Stimulated activated CD8-positive, alpha-beta memory T cell treated with anti-CD3 and anti-CD28 coated beads, Interleukin-7, amount 100 ng/mL, for 48 hours (primary cell): ENCODE measurements at regions not wholly inside any gene's neighbourhood (a gene's known extent, or its start where the extent isn't known, plus 50 kb on each side); places are given as distances from the start of the nearest gene placed in this dataset.

Source experiments
- DNase-seq, 2 donors: peaks; one replicate each; pipeline ENCODE4 v3.0.0-alpha.2; 2020; ENCODE audit warnings: low read depth in 1 of 2; ENCODE audit errors: extremely low read depth in 1 of 2

DNA sequence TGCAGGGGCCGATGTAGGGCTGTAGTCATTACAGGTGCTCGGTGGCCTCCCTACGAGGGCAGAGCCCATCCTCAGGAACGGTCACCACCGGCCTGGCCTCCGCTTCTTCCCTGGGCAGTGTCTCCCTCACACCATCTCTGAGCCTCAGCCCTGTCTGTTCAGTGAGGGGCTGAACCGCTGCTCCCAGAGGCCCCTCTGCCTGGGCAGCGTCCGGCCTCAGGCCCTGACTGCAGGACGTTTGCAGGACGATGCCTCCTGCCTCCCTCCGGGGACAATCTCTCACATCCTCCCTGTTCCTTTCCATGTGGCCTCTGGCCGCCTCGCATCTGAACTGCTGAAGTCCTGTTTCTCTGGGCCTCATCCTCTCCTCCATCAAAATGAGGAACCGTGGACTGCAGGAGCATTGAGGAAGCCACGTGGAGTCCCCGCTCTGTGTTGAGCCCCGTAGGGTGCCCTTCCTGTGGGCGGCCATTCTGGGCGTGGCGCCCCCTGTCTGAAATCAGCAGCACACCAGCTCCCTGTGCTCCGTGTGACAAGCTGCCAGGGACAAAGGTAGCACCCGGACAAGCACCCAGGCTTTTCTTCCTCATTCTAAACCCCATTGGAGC lies 933.5 kb downstream of the BRD1 start:
- DNase-seq: no peak

DNA sequence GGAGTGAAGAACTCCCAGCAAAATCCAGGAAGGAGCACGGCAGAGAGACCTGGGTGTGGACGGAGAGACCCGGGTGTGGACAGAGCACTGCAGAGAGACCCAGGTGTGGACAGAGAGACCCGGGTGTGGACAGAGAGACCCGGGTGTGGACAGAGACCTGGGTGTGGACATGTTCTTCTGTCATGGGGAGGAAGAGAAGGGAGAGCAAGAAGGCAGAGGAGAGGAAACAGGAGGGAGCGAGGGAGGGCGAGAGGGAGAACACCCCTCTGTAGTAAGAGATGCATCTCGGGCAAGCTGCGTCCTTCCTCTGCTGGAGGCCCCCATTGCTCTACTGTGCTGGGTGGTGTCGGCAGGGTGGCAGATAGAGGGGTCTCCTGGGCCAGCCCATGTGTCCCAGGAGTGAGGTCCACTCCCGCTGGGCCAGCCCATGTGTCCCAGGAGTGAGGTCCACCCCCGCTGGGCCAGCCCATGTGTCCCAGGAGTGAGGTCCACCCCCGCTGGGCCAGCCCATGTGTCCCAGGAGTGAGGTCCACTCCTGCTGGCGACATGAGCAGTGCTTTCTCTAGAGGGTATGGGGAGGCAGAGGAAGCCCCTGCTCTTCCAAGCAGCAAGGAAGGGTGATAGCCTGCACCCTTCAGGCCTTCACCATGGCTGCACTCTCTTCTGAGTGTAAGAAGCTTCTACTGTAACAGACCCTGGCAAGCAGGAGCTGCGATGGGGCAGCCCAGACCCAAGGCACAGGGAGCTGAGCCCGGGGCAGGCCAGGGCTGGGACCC lies 934.2 kb downstream of the BRD1 start:
- DNase-seq: no peak

DNA sequence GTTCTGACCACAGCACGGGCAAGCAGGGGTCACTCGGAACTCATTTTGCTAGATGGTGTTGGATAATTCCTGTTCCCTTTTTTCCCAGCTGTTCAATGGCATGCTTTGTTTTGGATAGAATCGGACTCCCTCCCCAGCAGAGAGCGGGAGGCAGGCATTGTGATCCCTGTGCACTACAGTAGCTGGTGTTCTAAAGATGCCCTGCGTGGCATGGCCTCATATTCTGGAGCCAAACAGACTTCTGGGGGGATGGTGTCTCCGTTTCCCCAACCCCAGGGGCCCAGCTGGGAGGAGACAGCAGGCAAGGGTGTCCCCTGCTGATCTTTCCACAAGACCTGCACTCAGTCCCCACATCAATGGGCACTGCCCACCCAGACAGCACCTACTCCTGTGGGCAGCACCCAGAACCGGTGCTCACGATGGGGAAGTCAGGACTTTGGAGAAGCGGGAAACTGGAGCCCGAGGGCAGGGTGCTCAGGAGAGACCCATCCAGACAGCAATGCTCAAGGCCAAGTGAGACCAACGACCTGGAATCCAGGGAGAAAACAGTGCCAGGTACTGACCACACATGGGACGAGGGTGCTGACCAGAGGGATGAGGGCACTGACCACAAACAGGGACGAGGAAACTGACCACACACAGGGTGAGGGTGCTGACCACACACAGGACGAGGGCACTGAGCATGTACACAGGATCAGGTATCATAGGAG lies 934.9 kb downstream of the BRD1 start:
- no peak for DNase-seq

DNA sequence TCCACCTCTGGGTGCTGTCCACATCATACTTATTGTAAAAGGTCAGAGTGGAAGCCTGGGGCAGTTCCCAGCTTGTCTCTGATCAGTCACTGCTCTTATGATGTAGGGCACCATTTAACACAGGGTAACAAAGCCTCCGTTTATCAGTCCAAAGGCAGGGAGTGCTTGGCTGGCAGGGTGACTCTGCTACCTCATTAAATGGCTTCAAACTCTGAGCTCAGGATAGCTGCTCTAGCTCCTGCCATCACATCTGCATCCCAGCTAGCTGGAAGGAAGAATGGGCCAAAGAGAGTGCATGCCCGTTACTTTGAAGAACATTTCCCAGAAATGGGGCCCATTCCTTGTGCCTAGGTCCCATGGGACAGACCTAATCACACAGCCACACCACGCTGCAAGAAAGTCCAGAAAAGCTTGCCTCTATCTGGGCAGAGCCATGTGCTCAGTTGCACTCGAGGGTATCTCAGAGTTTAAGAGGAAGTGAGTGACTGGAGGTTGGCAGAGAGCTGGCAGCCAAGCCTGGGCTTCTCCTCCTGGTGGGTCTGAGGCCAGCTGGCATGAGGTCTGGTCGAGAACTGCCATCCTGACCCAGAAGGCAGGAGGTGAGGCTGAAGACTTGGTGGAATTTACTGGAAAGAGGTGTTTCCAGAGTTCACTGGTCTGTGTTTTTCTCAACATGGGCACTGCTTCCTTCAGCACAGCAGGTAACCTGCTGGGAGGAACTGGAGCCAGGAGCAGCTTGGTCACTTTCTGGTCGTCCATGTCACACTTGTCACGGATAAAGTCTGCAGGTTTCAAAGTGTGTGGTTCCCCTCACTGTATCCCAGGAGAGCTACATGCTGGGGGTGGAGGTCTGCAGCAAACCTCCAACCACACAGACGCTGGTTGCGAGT lies 935.7 kb downstream of the BRD1 start:
- no peak for DNase-seq

DNA sequence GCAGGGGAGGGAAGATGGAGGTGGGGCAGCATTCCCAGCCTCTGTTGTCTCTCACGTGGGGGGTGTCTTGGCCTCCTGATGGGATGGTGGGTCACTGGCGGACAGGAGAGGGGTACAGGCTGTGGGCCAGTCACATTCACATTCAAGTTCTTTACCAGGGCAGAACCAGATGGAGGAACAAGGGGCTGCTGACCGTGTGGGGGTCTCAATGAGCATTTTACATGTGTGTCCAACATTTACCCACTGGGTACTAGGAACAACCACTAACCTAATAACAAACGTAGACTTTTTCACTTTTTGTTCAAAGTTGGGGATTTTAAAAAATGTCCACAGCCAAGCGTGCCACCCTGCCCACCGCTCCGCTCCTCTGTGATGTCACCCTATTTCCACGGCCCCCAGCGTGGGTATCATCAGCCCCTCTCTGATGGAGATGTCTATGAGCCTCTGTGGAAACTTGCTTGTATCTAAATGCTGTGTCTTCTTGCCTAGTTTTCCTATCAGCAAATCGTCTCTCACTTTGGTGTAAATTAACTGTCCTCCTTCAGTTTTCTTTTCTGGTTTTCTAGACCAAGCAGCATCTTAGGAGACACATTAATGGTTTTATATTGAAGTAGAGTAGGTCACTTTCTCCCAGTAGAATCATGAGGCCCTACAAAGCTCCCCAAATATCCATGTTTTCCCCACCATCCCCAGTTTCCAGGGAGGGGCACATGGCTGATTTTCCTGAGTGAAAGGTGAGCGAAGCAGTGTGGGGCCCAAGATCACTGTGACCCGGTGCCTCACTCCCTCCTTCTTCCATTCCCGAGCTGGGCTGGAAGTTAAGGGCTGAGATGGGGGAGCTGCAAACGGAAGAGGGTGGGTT lies 936.7 kb downstream of the BRD1 start:
- DNase-seq: no peak

DNA sequence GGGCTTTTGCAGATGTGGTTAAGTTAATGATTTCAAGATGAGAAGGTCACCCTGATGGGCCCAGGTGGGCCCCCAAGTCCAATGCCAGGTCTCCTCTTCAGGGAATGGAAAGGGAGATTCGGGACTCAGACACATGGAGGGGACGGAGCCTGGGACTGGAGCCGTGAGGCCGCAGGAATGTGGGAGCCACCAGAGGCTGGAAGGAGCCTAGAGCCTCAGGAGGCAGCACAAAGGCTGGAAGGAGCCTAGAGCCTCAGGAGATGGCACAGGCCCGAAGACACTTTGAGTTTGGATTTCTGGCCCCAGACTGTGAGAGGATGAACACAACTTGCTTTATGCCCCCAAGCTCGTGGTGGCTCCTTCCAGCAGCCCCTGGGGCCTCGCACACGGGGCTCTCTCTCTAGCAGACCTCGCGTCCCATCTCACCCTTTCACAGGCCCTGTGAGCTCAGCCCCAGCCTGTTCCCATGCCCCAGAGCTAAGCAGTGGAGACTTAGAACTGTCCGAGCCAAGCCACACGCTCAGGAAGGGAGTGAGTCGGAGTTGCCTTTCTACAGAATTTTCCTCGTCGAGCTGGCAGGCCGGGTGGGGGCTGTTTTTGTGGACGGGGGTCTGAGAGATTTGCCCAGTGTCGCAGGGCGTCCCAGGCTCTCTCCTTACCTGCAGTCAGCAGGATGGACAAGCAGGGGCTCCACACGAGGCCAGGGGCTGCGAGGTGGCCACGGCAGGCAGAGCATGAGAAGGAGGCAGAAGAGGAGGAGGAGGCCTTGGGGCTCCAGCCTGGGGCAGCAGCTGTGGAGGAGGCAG lies 937.6 kb downstream of the BRD1 start:
- DNase-seq: no peak

DNA sequence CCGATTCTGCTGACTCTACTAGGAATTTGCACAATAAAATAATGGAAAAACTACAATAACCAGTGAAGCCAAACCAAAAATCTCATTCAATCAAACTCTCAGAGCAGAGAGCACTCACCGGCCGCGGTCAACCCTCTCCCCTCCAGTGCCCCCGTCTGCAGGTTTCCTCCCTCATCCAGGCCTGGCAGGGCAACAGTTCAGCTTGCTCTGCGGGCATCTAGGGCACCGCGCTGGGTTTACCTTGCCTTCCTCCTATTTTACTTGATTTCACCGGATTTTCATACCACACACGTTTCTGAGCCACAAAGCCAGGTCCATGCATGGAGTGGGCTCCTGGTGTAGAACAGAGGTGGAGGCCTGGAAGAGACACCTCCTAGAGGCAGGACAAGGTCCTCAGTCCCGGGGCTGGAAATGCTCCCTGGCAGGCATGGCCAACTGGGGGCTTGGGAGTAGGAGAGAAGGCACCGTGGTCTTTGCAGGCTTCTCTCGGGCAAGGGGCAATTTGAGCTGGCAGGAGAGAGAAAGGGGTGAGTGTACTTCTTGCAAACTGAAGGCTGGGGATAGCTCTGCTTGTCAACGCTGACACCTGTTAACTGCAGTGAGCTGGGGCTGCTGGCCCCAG lies 938.4 kb downstream of the BRD1 start:
- no peak for DNase-seq

DNA sequence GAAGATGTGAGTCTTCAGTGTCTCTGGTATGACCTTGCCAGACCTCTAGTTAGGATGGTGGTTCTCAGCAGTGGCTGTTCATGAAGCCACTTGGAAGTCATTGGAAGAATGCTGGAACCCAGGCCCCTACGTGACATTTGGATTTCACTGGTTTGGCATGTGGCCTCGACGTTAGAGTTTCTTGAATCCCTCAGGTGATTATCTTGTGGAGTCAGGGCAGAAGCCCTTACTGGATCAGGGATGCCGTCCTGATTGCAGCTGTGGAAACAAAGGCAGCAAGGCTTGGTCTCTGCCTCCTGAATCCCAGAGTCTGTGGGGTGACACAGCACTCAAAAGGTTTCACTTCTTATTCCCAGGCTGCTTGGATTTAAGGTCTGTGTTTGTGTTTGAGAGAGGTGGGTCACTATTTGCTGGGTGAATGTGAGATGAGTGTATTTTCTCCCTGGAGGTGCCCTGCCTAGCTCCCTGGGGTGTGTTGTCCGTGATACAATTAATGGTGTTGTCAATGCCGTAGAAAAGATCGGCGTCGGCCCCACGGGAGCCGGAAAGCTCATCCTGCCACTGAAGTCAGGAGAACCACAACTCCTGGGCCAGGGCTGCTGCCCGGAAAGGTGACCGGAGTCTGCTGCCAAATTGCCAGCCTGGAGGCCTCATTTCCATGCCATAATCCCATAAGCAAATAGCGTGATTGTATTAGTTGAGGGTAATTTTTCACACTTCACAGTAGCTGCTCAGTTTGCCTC lies 939.0 kb downstream of the BRD1 start:
- DNase-seq: no peak

DNA sequence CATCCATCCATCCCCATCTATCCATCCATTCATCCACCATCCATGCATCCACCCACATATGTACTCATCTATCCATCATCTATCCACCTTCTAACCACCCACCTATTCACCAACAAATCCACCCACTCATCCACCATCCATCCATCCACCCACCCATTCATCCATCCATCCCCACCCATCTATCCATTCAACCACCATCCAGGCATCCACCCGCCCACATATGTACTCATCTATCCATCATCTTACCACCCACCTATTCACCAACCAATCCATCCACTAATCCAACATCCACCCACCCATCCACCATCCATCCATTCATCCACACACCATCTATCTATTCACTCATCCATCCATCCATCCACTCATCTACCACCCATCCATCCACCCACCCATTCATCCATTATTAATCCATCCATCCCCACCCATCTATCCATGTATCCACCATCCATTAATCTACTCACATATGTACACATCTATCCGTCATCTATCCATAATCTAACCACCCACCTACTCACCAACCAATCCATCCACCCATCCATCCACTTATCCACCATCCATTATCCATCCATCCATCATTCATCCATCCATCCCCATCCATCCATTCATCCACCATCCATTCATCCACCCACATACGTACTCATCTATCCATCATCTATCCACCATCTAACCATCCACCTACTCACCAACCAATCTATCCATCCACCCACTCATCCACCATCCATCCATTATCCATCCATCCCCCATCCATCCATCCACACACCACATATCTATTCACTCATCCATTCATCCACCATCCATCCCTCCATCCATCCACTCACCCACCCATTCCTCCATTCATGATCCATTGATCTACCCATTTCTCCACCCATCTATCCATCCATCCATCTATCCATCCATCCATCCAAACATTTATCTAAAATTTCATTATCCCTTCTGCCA lies 940.0 kb downstream of the BRD1 start:
- no peak for DNase-seq

DNA sequence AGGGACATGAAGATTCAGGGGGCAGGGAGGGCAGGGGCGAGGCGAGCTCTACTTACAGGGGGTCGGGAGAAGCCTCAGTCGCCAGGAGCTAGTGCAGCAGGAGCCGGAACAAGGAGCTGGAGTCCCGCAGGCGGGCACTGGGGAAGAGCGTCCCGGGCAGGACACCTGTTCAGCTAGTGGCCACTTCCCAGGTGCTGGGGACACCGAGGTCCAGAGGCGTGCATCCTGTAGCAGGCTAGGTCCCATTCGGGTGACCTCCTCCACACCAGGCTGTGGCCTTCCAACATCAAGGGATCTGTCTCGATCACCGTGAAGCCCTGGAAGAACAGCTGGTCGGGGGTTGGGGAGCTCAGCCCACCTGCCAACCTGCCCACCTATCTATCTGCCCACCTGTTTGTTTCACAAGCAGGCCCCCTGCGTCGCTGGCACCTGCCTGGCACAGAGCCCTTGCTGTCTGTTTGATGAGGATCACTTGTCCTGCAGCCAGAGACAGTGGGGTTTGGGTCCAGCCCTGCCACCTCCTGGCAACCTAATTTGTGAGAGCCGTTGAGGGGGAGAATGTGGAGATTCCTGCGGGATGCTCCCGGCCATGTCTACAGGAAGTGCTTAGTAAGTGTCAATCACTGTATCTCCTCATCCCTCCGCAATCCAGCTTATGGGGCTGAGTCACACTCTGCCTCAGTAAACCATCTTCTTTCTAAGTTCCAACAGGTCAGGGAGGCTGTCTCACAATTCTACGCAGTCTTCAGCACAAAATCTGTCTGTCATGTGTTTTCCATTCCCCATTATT lies 940.9 kb downstream of the BRD1 start:
- no peak for DNase-seq

DNA sequence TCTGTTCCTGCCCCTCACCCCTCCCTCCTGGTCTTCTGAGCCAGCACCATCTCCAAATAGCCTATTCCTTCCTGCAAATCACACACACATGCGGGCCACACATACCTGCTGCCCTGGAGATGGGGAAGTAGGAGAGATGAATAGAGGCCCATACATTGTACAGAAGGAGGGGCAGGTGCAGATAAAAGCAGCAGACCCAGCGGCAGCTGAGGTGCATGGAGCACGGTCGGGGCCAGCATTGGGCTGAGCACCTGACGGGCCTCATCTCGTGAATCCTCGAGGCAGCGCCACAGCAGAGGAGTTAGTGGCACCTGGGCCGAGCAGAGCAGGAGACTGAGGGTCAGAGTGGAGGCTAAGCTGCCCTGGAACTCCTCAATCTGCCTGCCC lies 941.8 kb downstream of the BRD1 start:
- DNase-seq: no peak

DNA sequence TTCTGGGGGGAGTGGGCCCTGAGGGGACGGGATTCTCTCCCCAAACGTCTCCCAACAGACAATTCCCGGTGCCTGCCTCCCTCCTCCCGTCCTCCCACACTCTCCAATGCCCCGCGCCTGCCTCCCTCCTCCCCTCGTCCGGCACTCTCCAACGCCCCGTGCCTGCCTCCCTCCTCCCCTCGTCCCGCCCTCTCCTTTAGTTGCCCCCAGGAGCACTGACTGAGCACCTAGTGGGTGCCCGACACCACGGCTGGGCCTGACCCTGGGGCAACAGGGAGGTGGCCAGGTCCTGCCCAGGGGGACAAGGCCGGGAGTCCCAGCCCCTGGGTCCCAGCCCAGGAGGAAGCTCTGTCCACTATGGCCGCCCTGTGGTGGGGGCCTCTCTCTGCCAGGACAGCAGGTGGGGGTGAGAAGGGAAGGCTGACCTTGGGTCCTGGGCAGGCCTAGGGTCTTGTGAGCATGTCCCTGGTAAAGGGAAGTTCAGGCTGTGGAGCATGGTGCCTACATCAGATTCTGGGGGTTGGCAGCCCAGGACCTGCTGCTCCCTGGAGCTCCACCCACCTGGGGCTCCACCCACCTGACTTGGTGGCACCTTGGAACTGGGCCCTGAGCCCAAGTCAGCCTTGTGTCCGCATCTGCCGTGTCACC lies 942.3 kb downstream of the BRD1 start:
- no peak for DNase-seq

DNA sequence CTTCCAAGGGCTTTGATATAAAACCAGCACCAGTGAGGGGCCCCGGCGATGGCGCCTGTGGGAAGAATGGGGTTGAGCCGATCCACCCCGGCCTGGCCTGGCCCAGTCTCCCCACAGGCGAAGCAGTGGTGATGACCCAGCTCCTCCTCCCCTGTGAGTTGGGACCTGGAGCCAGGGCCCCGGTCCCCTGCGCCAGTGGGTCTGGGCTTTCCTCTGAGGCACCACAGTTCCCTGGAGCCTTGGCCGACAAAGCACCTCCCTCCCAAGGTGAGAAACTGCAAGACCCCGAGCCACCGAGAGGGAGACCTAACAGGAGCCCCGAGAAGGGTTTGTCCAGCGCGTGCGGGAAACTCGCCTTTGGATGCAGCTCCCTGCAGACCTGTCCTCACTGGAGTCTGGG lies 942.9 kb downstream of the BRD1 start:
- no peak for DNase-seq

DNA sequence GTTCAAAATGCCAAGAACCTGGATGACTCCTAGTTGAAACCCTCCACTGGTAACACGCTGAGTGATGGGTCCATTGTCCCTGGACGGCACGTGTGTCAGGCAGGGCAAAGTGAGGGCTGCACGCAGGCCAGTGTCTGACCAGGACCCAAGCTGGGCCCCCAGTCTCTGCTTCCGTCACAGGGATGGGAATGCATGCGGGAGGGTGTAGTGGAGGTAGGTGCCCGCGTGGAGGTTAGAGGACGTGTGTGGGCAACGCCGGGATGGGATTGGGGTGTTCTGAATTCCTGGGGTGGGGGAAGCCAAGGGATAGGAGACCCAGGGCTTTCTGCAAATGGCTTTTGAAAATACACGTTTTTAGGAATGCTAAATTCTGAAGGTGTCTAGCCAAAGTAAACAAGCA lies 943.3 kb downstream of the BRD1 start:
- DNase-seq: no peak

DNA sequence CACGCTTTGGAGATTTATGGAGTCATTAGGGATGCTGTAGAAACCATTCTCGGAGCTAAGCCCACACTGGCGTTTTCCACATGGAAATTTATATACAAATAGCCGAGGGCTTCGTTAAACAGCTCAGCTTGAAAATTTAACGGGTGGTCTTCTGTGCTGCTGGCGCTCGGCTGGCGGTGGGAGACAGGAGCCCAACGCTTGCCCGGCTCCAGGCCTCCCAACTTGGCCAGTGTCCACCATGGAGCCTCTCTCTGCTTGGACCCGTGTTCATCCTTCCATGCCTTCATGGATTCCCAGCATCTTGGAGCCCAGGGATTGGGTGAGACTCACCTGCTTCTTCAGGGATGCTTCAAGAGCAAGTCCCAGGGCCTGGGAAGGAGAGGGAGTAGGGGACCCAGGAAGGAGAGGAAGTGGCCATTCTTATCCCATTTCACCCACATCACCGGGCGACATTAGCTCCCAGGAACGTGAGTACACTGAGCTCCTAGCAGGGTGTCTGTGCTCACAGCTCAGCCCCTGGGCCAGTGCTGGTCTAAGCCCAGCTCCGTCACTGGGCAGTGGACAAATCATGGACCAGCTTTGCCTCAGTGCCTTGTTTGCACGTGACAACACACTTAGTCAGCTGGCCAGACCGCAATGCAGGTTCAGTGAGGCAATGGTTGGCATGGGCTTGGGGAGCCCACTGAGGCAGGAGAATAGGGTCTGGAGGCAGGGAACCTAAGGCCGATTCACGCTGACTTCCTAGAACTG lies 944.3 kb downstream of the BRD1 start:
- no peak for DNase-seq
